Caco-2 (cell line): ENCODE measurements at regions not wholly inside any gene's neighbourhood (a gene's known extent, or its start where the extent isn't known, plus 50 kb on each side); places are given as distances from the start of the nearest gene placed in this dataset.

Source experiments
- BruUV-seq: library from RNA; stranded (reverse); fragments of 400-500 nt; replicated peaks from 2 replicates; lab custom pipeline; 2021; lab: Mats Ljungman, UMichigan
- CTCF ChIA-PET: fragments of 300-600 bp; sonication (Branson Sonifier 250); formaldehyde crosslinking; loops from one replicate; lab custom pipeline; 2022; ENCODE audit warnings: antibody characterized with exemption; lab: Charles Lee
- POLR2A ChIA-PET: fragments of 300-600 bp; sonication (Branson Sonifier 250); formaldehyde crosslinking; loops from one replicate; lab custom pipeline; 2022; ENCODE audit warnings: antibody characterized with exemption; lab: Charles Lee
- DNase-seq, 2 experiments: peaks; one replicate each; pipeline versions ENCODE4 v3.0.0 to v3.0.0-alpha.2; 2020 to 2022
- H3K27me3 ChIP-seq: replicated peaks from 2 replicates; pipeline ENCODE4 v1.6.0; 2011; ENCODE audit warnings: low read length; ENCODE audit not compliant: control insufficient read depth, insufficient read depth
- H3K36me3 ChIP-seq: 2 replicates; pipeline ENCODE4 v1.5.1; 2011; ENCODE audit warnings: low read length; ENCODE audit not compliant: control insufficient read depth, insufficient read depth
- H3K4me1 ChIP-seq: fragments of 250-450 bp; sonication (Bioruptor Pico); 2 replicates; pipeline ENCODE4 v1.5.1; 2020; ENCODE audit warnings: mild to moderate bottlenecking
- H3K4me3 ChIP-seq: 2 replicates; pipeline ENCODE4 v1.5.1; 2011; ENCODE audit warnings: low read depth, mild to moderate bottlenecking, control low read depth, low read length
- H3K9me3 ChIP-seq: fragments of 250-450 bp; sonication (Bioruptor Pico); 2 replicates; pipeline ENCODE4 v1.5.1; 2020; ENCODE audit warnings: mild to moderate bottlenecking, moderate library complexity
- H3K27ac Mint-ChIP-seq: one replicate; pipeline ENCODE4 v1.8.0; 2022; ENCODE audit warnings: mixed read lengths; ENCODE audit not compliant: unreplicated experiment
- H3K27me3 Mint-ChIP-seq: one replicate; pipeline ENCODE4 v1.8.0; 2022; ENCODE audit warnings: mixed read lengths; ENCODE audit not compliant: insufficient read depth, unreplicated experiment
- H3K36me3 Mint-ChIP-seq: one replicate; pipeline ENCODE4 v1.8.0; 2022; ENCODE audit warnings: mild to moderate bottlenecking, mixed read lengths; ENCODE audit not compliant: insufficient read depth, unreplicated experiment
- H3K4me1 Mint-ChIP-seq: one replicate; pipeline ENCODE4 v1.8.0; 2022; ENCODE audit warnings: low read depth, mixed read lengths; ENCODE audit not compliant: unreplicated experiment
- H3K4me3 Mint-ChIP-seq: one replicate; pipeline ENCODE4 v1.8.0; 2022; ENCODE audit warnings: mild to moderate bottlenecking, moderate library complexity, mixed read lengths; ENCODE audit not compliant: unreplicated experiment
- H3K9me3 Mint-ChIP-seq: one replicate; pipeline ENCODE4 v1.8.0; 2022; ENCODE audit warnings: mixed read lengths; ENCODE audit not compliant: unreplicated experiment
- intact Hi-C: fragments of 100-400 bp; cut with micrococcal nuclease; formaldehyde crosslinking; loops from one replicate; pipeline ENCODE4 v1.10.0; 2022; ENCODE audit not compliant: unreplicated experiment
- TF ChIP-seq, protein P1 (sequence below), 2 experiments: fragments of 200-600 bp in 1 of 2; IDR thresholded peaks; 1 replicate in 1 of 2; 2 replicates in 1 of 2; pipeline versions ENCODE4 v1.5.1 to v1.8.0; 2011 to 2022; ENCODE audit warnings: antibody characterized with exemption in 1 of 2, control low read depth in 1 of 2, inconsistent platforms in 1 of 2, low read depth in 1 of 2, low read length in 1 of 2, mild to moderate bottlenecking in 1 of 2, moderate library complexity in 1 of 2; ENCODE audit not compliant: insufficient read depth in 1 of 2, severe bottlenecking in 1 of 2, unreplicated experiment in 1 of 2

DNA sequence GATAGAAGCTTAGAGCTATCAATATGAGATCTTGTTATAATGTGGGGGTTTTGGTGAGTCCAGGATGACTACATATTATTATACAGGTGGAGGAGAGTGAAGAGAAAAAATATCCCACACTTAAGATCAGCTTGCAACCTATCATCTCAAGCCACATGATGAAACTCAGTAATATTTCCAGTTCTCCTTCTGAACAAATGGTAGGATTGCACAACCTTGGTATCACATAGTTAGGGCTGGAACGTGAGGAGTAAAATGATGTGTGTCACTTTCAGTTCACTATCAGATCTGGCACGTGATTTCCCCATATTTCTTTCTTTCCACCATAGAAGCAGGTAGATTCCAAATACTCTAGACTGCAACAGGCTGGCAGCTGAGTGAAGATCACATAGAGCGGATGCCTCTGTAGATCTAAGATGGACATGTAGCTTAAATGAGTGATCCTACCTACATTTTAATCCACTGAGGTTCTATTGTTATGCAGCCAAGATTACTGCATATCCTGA, 150.6 kb upstream of the ANKRD50 start:
- Histone ChIP-seq H3K4me3 (no peak overlapping the region), H3K36me3 (no peaks in the 10 kb centered on the region), H3K9me3 (no peaks in the 10 kb centered on the region), H3K27me3 (no peaks in the 10 kb centered on the region), H3K4me1 (no peaks in the 10 kb centered on the region)
- DNase-seq: no peak
- Mint-ChIP-seq H3K4me1 (no peaks in the 10 kb centered on the region), H3K4me3 (no peak overlapping the region), H3K36me3 (no peaks in the 10 kb centered on the region), H3K9me3 (no peaks in the 10 kb centered on the region), H3K27ac (no peak overlapping the region), H3K27me3 (no peaks in the 10 kb centered on the region)
- CTCF ChIA-PET: no interaction called here
- BruUV-seq: no TSS peak
- TF ChIP-seq, protein P1, sequence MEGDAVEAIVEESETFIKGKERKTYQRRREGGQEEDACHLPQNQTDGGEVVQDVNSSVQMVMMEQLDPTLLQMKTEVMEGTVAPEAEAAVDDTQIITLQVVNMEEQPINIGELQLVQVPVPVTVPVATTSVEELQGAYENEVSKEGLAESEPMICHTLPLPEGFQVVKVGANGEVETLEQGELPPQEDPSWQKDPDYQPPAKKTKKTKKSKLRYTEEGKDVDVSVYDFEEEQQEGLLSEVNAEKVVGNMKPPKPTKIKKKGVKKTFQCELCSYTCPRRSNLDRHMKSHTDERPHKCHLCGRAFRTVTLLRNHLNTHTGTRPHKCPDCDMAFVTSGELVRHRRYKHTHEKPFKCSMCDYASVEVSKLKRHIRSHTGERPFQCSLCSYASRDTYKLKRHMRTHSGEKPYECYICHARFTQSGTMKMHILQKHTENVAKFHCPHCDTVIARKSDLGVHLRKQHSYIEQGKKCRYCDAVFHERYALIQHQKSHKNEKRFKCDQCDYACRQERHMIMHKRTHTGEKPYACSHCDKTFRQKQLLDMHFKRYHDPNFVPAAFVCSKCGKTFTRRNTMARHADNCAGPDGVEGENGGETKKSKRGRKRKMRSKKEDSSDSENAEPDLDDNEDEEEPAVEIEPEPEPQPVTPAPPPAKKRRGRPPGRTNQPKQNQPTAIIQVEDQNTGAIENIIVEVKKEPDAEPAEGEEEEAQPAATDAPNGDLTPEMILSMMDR (IDR thresholded peaks at IDR 0.05; ENCODE audit: insufficient read depth in 1 of 2, low read depth in 1 of 2, low read length in 1 of 2, severe bottlenecking in 1 of 2, unreplicated experiment in 1 of 2): no peak
- POLR2A ChIA-PET: no interaction called here
- intact Hi-C loops: no loop called here

DNA sequence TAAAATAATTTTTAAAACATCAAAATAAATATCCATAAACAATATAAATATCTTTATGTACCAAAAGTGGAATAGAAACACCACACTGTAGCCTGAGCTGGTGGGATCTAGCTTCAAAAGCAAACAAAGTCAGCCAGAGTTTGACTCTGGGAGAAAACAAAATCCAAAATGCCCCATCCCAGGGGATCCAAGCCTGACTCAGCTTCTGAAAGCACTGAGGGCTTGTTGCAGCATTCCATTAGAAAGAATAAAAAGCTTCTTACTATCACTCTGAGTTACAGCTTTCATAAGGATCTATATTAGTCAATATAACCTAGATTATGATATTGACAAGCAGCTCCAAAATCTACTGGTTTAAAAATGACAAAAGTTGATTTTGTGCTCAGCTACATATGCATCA, 149.7 kb upstream of the ANKRD50 start:
- BruUV-seq: no TSS peak
- H3K9me3 ChIP-seq: no peaks in the 10 kb centered on the region
- intact Hi-C loops: no loop called here
- Mint-ChIP-seq H3K4me3 (no peak overlapping the region), H3K27me3 (no peaks in the 10 kb centered on the region), H3K27ac (no peak overlapping the region), H3K9me3 (no peaks in the 10 kb centered on the region), H3K36me3 (no peaks in the 10 kb centered on the region), H3K4me1 (no peaks in the 10 kb centered on the region)
- POLR2A ChIA-PET: no interaction called here
- CTCF ChIA-PET: no interaction called here
- H3K4me1 ChIP-seq: no peaks in the 10 kb centered on the region
- TF ChIP-seq, protein P1 (IDR thresholded peaks at IDR 0.05; ENCODE audit: insufficient read depth in 1 of 2, low read depth in 1 of 2, low read length in 1 of 2, severe bottlenecking in 1 of 2, unreplicated experiment in 1 of 2): no peak
- DNase-seq: no peak
- H3K27me3 ChIP-seq: no peaks in the 10 kb centered on the region
- H3K36me3 ChIP-seq: no peaks in the 10 kb centered on the region
- no peak overlapping the region for H3K4me3 ChIP-seq

DNA sequence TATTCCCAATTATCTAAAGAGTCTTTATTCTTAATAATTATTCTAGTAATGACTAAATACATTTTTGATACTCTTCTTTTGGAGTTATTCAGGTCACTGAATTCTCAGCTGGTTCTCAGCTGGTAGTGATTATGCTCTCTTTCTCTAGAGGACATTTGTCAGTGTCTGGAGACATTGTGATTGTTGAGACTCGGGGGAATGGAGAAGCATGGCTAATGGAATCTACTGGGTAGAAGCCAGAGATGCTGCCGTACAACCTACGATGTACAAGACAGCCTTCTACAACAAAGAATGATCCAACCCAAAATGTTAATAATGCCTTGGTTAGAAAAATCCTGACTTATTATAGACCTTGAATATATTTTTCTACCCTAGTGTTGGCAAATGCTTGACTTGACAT, 149.2 kb upstream of the ANKRD50 start:
- H3K4me3 Mint-ChIP-seq: no peak overlapping the region
- H3K27ac Mint-ChIP-seq: no peak overlapping the region
- Histone ChIP-seq H3K9me3 (no peaks in the 10 kb centered on the region), H3K27me3 (no peaks in the 10 kb centered on the region), H3K4me1 (no peaks in the 10 kb centered on the region), H3K4me3 (no peak overlapping the region), H3K36me3 (no peaks in the 10 kb centered on the region)
- no peak for DNase-seq
- BruUV-seq: no TSS peak
- H3K4me1 Mint-ChIP-seq: no peaks in the 10 kb centered on the region
- intact Hi-C loops: no loop called here
- POLR2A ChIA-PET: no interaction called here
- CTCF ChIA-PET: no interaction called here
- no peaks in the 10 kb centered on the region for H3K27me3 Mint-ChIP-seq
- H3K36me3 Mint-ChIP-seq: no peaks in the 10 kb centered on the region
- H3K9me3 Mint-ChIP-seq: no peaks in the 10 kb centered on the region
- TF ChIP-seq, protein P1 (IDR thresholded peaks at IDR 0.05; ENCODE audit: insufficient read depth in 1 of 2, low read depth in 1 of 2, low read length in 1 of 2, severe bottlenecking in 1 of 2, unreplicated experiment in 1 of 2): no peak
